ENCODE measurements at regions not wholly inside any gene's neighbourhood (a gene's known extent, or its start where the extent isn't known, plus 50 kb on each side); places are given as distances from the start of the nearest gene placed in this dataset.
"Not testable (repeated sequence)": the region's sequence is repeated elsewhere in the genome, so short reads cannot be mapped to it uniquely, and the experiment has no call there.

- no peak overlapping the region for H3K9ac ChIP-seq
- no peaks in the 10 kb centered on the region for H4K20me1 ChIP-seq (ENCODE audit: low read depth)
- Mint-ChIP-seq H3K9me3 (no peaks in the 10 kb centered on the region), H3K27me3 (ENCODE audit: insufficient read depth, low read depth) (no peaks in the 10 kb centered on the region), H3K4me3 (no peak overlapping the region), H3K4me1 (no peaks in the 10 kb centered on the region), H3K27ac (no peak overlapping the region), H3K36me3 (no peaks in the 10 kb centered on the region)
- no peak overlapping the region for H3K4me2 ChIP-seq
- TF ChIP-seq EZH2phosphoT487 (IDR thresholded peaks at IDR 0.05) (no peak), CTCF (IDR thresholded peaks at IDR 0.05) (no peak), EZH2 (IDR thresholded peaks at IDR 0.05) (no peak)
- H3F3A ChIP-seq (ENCODE audit: low read depth) = no peaks in the 10 kb centered on the region
- DNase-seq (ENCODE audit: low spot score) = no peak
- H3K79me2 ChIP-seq (ENCODE audit: low read depth) = no peaks in the 10 kb centered on the region
- H3K27me3 ChIP-seq = no peaks in the 10 kb centered on the region
- H3K4me1 ChIP-seq = no peaks in the 10 kb centered on the region
- H3K9me3 ChIP-seq (ENCODE audit: low read depth) = no peaks in the 10 kb centered on the region
- H2AFZ ChIP-seq (replicated peaks) = no peak overlapping the region
- H3K36me3 ChIP-seq = peaks cover 3% of the 10 kb centered on the region
- H3K4me3 ChIP-seq = no peak overlapping the region
- no peak overlapping the region for H3K27ac ChIP-seq
Observed at GRCh38 chr3:86766331-86766730, 224.6 kb downstream of the VGLL3 start.

- H2AFZ ChIP-seq (replicated peaks); H3K4me1 ChIP-seq; H3K4me2 ChIP-seq; H3K9ac ChIP-seq; H3K36me3 Mint-ChIP-seq; DNase-seq (ENCODE audit: low spot score); H3K4me3 Mint-ChIP-seq; H3K4me3 ChIP-seq; H3K27me3 ChIP-seq; H3K27ac ChIP-seq; H3K79me2 ChIP-seq (ENCODE audit: low read depth); H4K20me1 ChIP-seq (ENCODE audit: low read depth); H3K9me3 Mint-ChIP-seq; H3K9me3 ChIP-seq (ENCODE audit: low read depth); H3F3A ChIP-seq (ENCODE audit: low read depth); H3K36me3 ChIP-seq; H3K27me3 Mint-ChIP-seq (ENCODE audit: insufficient read depth, low read depth); H3K27ac Mint-ChIP-seq; H3K4me1 Mint-ChIP-seq: not testable (repeated sequence)
Observed at GRCh38 chr3:86757322-86758179, 233.4 kb downstream of the VGLL3 start.

GRCh38 chr3:86748015-86748414 is 242.9 kb downstream of the VGLL3 start:
- Mint-ChIP-seq H3K4me1 (no peaks in the 10 kb centered on the region), H3K4me3 (no peak overlapping the region), H3K9me3 (no peaks in the 10 kb centered on the region), H3K36me3 (no peaks in the 10 kb centered on the region), H3K27me3 (ENCODE audit: insufficient read depth, low read depth) (no peaks in the 10 kb centered on the region), H3K27ac (no peak overlapping the region)
- Histone ChIP-seq H3K4me2 (no peak overlapping the region), H4K20me1 (ENCODE audit: low read depth) (no peaks in the 10 kb centered on the region), H3K4me1 (no peaks in the 10 kb centered on the region), H3F3A (ENCODE audit: low read depth) (no peaks in the 10 kb centered on the region), H3K27me3 (no peaks in the 10 kb centered on the region), H3K9ac (no peak overlapping the region), H3K79me2 (ENCODE audit: low read depth) (no peaks in the 10 kb centered on the region), H3K36me3 (no peaks in the 10 kb centered on the region), H3K9me3 (ENCODE audit: low read depth) (no peaks in the 10 kb centered on the region), H2AFZ (replicated peaks) (no peak overlapping the region), H3K4me3 (no peak overlapping the region), H3K27ac (no peak overlapping the region)
- TF ChIP-seq EZH2 (IDR thresholded peaks at IDR 0.05) = no peak
- no peak for TF ChIP-seq EZH2phosphoT487 (IDR thresholded peaks at IDR 0.05)
- no peak for TF ChIP-seq CTCF (IDR thresholded peaks at IDR 0.05)
- no peak for DNase-seq (ENCODE audit: low spot score)

- DNase-seq (ENCODE audit: low spot score) = no peak
- no peak overlapping the region for H3K27ac ChIP-seq
- H3K36me3 ChIP-seq = no peaks in the 10 kb centered on the region
- H3K4me3 ChIP-seq = no peak overlapping the region
- no peaks in the 10 kb centered on the region for H3K4me1 ChIP-seq
- H2AFZ ChIP-seq (replicated peaks) = no peak overlapping the region
- no peak overlapping the region for H3K9ac ChIP-seq
- TF ChIP-seq CTCF (IDR thresholded peaks at IDR 0.05) (no peak), EZH2 (IDR thresholded peaks at IDR 0.05) (no peak), EZH2phosphoT487 (IDR thresholded peaks at IDR 0.05) (no peak)
- no peak overlapping the region for H3K4me3 Mint-ChIP-seq
- no peaks in the 10 kb centered on the region for H3K27me3 ChIP-seq
- H3K79me2 ChIP-seq (ENCODE audit: low read depth) = no peaks in the 10 kb centered on the region
- no peaks in the 10 kb centered on the region for H3F3A ChIP-seq (ENCODE audit: low read depth)
- H3K27ac Mint-ChIP-seq = no peak overlapping the region
- H3K4me1 Mint-ChIP-seq = no peaks in the 10 kb centered on the region
- H3K4me2 ChIP-seq = no peak overlapping the region
- no peaks in the 10 kb centered on the region for H3K9me3 Mint-ChIP-seq
- H3K36me3 Mint-ChIP-seq = no peaks in the 10 kb centered on the region
- no peaks in the 10 kb centered on the region for H3K27me3 Mint-ChIP-seq (ENCODE audit: insufficient read depth, low read depth)
- no peaks in the 10 kb centered on the region for H3K9me3 ChIP-seq (ENCODE audit: low read depth)
- no peaks in the 10 kb centered on the region for H4K20me1 ChIP-seq (ENCODE audit: low read depth)
Observed at GRCh38 chr3:86744051-86744450, 246.9 kb downstream of the VGLL3 start.
